UCSD-AML1 (cell line): ENCODE measurements at regions not wholly inside any gene's neighbourhood (a gene's known extent, or its start where the extent isn't known, plus 50 kb on each side); places are given as distances from the start of the nearest gene placed in this dataset.
A peak's percentile ranks its signal among the peaks of the same experiment; 100 is the strongest.

Experiments used
- DNase-seq: peaks from one replicate; lab custom pipeline; 2025; ENCODE audit not compliant: unreplicated experiment; lab: John Stamatoyannopoulos, UW

DNA sequence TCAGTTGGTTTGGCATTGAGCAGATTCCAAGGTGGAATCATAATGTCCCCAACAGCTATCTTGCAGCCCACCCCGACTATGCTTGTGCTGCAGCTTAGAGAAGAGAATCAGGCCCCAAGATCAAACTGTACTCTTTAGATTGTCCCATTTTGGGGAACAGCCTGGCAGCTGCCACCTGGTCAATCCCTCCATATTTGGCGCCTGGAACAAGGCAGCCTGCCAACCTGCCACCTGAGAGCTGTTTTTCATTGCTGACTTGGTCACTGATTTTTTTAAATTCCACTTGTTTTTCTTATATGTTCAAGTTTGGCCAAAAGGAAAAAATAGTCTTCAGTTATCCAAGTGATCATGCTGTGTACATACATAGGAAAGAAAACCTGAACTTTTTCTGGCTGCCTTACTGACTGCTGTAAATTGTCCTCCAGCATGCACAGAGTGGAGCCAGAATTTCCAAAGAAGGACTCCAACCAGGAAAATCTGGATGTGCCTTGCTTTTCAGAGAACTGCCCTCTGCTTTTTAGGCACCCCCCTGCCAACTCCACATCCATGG is 504.2 kb downstream of the ENC1 start:
- DNase-seq, result no peak

DNA sequence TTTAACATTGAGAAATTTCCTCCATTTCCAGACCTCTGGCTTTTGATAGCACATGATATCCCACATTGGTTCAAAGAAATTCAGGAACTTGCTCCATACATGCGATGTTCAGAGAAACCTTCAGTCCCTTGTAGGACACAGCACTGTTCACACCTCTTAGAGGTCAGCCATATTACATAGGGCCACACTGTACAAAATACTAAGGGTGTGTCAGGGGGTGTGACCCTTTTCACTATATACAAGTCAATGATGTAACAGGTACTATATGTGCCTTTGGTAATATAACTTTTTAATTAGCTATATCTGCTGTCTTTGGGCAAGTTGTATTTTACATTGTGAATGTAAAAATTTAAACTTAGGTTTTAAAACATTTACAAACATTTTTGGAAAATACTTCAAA is 505.5 kb downstream of the ENC1 start:
- no peak for DNase-seq

DNA sequence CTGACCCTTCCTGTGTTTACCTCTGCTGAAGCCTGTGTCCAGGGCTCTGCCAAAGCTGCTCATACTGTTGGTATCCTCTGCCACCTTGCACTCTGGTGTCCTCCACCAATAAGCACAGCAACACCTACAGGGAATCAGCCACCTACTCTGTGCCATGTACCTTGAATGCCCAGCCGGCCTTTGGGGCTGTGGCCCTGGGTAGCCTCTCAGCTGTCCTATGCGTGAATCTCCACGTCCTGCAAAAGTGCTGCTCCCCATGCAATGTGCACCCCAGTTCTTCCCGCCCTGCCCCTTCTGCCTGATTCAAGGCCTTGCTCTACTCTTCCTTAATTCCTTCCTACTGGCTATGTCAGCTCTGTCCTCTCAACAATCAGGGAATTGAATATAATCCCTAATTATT is 506.5 kb downstream of the ARHGEF28 start:
- DNase-seq, result no peak

DNA sequence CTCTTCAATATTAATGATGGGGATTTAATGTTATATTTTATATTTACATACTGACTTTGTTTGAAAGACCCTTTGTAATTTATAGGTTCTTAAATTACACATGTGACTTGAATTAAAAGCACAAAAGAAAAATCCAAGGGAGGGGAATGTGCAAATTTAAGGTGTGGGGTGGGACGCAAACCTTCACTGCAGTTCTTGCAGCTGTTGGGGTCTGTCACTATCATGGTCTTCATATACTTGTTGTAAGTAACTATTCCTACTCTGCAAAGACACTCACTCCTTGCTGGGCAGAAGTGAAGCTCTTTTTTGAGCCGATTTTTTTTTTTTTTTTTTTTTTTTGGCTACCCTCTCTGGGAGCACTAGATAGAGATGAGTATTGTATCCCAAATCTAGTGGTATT is 505.3 kb downstream of the ARHGEF28 start:
- no peak for DNase-seq

DNA sequence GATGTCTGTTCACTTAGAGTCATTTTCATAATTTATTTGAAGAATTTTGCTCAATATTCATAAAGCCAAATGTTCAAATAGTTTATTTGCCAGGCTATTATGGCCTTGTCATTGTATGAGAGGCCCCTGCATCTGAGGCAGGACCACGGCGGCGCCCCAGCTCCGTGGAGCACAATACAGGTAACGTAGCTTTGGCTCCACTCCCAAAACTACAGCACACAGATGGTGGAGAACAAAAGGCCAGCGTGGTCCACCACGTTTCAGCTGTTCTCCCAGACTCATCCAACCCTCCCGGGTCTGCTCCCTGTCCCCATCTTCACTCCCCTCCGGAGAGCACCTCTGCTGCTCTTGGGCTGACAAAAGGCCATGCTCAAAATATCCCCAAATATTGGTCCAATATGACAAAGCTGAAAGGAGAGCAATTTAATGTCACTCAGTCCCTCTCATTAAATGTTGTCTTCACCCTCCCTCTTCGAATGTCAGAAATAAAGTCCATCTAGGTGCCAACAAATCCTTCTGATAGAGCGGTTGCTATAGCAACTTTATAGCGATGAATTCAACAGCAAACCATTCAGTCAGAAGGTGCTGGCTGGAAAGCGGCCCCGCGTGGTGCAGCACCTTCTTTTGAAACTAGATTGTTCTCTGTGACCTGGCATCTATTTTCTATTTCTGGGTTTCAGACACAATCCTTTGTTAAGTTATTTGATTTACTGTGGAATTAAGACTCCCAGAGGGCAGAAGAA is 504.3 kb downstream of the ARHGEF28 start:
- DNase-seq, result no peak

DNA sequence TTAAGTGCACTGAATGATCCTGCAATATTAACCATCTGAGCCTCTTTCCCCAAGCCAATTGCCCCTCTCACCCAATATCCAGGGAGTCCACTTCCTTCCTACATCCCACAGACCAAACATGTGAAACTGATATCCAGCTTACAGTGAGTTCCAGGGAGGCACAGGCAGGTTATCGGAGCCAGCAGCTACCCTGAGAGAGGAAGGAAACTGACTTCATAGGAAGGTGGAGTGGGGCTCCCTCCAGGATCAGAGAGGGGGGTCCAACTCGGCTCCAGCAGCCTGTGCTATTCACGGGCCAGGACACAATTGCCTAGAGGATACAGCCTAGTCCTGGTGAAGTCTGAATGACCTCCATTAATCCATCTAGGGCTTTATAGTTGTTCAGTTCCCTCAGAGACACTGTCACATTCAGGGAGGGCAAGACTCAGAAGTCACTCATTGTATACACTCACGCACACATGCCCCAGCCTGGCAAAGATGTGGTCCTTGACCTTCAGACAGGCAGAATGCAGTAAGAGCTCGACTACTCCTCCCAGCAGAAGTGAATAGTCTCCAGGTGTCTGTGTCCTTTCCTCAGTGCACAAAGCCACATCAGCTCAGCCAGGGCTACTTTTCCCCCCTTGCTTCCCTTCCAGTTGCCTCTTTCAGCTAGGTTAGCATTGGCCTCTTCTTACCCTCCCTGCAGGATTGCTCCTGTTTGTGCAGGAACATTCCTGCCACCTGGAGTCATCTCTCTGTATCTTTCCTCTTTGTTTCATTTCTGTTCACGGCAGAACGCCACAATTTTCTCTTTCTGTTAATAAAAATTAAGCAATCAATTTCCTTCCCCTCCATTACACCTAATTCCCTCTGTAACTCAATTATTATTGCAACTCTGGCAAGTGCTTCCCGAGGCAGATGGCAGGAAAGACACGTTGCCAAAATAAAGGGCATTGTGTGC is 501.7 kb downstream of the ARHGEF28 start:
- peak; percentile 47 for DNase-seq

DNA sequence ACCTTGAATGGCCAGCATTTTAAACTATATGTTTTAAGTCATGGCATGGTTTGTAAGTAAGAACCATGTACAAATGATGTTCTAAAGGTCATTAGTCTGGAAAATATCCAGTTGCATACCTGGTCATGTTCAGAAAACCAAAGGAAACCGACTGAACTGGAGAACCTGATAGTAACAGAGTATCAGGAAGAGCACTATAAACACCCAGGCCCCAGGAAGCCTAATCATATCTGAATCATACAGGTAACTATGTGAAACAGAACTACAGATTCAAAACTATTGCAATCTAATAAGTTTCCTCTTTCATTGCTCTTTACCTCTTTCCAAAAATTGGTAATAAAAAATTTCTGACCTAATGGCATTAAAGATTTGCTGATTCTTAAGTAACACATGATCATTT is 500.3 kb downstream of the ARHGEF28 start:
- DNase-seq, result no peak

DNA sequence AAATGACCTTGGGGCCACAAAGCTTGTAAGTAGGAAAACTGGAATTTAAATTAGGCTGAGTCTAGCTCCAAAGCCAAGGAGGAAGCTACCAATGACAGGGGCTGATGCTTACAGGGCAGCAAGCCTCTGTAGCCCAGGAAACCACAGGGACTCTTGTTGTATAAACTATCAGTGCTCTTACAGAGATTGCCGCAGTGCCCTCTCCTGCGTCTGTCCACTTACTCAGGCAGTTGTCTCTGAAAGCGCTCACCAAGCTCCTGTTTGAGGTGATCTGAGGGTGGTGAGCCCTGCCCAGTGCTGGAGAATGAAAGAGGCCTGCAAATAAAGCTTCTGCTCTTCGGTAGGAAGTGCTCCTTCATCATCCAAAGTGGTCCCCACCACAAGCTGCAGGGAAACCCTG is 498.8 kb downstream of the ARHGEF28 start:
- no peak for DNase-seq

DNA sequence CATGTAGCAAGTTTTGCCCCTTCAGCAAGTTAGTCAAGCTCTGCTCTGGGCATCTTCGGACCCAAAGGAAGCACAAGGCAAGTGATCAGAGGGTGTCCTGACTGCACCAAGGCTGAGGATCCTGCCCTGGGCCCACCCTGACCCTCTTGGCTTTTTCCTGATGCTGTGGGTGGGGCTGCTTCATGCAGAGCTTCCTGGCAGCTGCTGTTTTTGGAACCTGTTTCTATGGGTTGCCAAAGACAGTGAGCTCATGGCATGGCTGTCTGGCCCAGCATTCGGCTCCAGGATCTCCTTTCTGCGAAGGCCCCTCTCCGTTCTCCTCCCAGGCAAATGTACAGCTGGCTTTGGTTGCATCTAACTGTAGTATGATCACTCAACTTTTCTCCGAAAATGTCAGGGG is 497.9 kb downstream of the ARHGEF28 start:
- no peak for DNase-seq

DNA sequence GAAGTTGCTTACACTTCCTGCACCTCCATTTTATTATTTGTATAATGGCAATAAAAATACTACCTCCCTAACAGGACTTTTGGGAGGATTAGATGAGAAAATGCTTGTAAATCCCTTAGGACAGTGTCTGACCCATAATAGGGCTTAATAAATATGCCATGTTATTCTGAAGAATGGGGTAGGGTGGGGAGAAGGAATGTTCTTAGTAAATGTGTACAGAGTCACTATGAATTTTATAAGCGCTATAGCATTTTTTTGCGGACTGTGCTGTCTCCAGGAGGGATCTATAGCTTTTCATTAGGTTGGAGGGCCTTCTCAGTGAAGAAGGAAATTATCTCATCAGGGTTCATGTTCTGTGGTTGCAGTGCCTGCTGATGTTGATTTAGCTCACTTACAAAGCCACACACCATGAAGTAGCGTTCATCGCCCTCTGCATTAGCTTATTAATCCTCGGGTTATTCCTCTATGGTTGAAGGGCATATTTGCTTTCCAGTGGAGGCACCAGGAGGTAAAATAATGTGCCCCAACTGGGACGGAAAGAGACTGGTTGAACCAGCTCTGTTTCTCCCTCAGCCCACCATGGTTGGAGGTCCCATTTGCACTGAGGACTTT is 497.1 kb downstream of the ARHGEF28 start:
- no peak for DNase-seq

DNA sequence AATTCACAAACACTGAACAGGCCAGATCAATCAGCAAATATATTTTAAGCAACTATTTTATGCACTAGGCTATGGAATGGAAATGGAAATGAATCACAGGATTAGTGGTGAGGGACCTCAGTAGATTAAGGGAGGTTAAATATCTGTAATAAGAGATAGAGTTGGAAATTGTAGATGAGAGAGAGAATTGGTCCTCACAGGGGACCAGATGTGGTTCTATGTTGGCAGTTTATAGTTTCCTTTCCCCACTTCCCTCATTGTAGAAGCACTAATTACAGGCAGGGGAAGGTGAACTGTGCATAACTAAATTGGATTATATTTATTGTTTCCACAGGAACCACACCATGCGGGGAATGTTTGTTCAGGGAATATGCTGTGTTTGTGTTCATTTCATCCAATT is 496.2 kb downstream of the ARHGEF28 start:
- no peak for DNase-seq

DNA sequence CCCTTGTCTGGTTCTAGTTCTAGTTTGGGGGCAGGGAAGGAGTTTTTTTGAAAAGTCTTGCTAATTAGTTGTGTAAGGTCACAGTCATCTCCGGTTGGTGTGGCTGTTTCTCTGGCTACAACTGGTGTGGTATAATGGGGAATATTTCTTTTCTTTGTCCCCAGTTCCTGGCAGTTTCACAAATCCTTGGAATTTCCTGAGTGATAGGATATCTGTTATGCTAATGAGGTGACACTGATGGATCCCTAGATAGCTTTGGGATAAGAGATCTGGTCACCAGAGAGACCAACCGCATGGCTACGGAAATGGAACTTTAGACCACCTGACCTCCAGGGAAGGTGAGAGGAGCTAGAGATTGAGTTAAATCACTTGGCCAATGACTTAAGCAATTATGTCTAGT is 494.6 kb downstream of the ARHGEF28 start:
- DNase-seq, result no peak

DNA sequence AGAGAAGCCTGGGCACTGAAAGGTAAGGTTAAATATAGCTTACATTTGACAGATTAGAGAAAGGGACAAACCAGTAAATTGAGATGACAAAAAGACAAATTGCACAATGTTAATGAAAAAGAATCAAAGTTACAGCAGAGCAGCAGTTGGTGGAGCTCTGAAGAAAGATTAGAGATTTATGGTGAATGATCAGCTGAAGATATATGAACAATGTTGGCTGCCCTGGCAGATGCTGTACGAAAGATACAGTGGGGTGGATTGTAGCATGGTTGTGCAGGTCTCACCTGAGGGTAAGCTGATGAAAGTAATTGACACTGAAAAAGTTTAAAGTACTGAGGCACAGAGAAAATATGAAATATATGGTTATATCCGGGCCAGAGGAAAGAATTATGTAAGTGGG is 492.1 kb downstream of the ARHGEF28 start:
- no peak for DNase-seq

DNA sequence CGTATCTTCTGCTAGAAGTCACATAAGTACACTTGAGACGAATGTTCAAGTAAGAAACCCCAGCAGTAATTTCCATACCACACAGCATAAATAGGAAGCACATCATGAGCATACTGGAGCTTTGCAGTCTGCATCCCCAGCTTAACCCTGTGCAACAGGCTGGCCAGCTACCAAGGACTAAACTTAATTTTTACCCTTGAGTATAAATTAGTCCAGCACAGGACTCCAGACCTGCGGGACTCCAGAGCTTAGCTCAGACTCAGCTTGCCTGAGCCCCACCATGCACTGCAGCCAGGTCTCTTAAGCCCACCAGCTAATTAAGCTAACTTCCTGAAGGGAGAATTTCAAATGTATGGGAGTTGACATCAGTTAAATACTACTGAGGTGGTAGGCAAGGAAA is 491.0 kb downstream of the ARHGEF28 start:
- no peak for DNase-seq

DNA sequence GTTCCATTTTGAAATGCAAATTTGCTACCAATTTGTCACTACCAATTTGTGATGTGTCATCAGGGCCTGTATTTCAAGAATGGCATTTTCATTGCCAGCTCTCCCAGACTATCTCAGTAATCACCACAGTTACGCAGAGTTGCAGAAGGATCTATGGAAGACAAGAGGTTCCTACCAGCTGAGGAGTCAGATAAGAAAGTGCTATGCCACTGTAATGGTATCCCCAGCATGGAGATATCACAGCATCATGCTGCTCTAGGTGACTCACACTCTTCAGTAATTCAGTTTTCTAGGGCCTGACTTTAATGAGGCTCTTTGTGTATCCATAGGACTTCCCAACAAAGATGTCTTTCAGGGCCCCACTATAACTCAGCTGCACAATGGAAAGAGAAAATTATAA is 490.3 kb downstream of the ARHGEF28 start:
- DNase-seq, result no peak

DNA sequence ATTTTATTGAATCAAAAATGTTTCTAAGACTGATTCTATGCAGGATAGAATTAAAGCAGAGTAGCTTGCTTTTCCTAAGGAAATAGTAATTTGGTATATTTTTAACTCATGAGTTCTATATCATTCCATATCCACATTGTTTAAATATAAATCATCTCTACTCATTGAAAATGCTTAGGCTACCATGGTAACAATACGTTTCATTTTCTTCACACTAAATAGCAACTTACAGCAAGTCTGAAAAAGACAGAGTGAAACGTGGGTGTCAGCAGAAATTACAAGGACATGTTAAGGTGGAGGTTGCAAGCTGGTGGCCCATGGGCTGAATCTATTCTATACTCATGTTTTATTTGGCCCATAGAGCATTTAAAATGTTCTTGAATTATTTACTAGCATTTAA is 487.9 kb downstream of the ARHGEF28 start:
- no peak for DNase-seq

DNA sequence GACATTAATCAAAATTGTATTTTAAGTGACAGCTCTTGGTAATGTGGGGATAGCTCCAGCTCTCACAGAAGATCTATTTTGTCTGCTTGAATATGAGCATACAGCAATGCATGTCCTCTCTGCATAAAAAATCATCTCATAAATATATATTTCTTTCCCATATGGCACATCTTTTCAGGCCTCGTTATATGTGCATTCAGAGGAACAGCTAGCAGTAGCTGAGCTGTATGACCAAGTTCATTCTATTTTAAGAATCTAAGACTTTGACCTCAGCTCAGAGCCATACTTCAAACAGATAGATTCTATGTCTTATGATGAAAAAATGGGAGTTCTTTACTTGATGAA is 487.2 kb downstream of the ARHGEF28 start:
- no peak for DNase-seq

DNA sequence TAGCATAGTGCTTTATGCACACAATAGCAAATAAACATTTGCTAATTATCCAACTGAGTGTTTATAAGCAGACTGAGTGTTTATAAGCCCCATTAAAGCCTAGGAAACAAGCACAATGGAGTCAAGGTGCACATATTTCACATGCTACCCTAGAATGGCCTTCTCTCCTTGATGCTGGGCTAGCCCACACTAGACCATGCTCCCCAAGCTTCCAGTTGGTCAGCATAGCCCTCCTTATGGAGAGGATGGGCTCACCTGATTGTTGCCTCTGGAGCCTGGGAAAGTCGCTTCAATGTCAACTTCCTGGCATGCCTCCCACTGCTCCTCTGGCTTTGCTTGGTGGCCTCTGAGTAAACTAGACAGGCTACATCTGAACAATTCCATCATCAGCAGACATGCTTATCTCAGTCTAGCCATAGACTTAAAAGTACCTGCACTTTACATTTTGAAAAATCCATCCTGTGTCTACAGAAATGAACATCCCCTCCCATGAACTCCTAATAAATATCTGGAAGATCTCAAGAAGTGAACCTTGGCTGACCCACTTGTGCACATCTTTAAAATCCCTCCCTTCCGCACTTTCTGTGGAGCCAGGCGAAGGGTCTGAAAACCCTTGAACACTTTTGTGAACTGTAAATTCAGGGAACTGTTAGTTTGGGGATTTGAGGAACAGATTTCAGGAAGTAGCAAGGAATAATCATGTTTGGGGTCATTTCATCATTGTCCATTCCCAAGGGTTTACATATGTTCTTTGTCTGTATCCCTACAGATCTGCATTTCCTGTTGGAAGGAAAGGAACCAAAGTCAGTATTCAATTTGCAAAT is 486.6 kb downstream of the ARHGEF28 start:
- no peak for DNase-seq

DNA sequence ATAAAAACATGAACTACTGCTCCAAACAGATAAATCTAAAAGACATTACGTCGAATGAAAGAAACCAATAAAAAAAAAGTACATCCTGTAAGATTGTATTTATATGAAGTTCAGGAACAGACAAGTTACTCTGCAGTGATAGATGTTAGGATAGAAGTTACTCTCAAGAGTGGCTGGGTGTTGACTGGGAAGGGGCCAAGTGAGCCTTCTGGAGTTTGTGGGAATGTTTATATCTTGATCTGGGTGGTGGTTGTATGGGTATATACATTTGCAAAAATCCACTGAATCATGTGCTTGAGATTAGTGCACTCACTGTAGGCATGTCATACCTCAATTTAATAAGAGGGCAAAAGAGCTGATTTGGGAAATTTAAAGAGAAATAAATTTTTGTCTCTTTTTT is 485.8 kb downstream of the ARHGEF28 start:
- no peak for DNase-seq

DNA sequence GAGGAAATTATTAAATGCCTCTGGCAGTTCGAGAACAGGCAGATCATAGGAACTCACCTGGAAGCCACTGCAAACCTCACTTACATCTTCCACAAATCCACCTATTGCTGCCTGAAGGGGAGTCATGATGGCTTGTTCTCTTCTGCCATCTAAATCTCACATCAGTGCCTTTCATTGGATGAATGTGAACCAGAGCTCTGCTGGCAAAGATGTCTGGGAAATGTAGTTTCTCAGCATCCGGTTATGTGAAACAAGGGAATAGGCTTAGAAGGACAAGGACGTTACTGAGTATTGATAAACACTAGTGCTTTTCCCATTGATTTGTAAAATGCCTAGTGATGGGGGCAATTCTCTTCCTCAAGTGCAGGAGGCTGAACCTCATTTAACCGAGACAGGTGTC is 483.3 kb downstream of the ARHGEF28 start:
- DNase-seq, result no peak

DNA sequence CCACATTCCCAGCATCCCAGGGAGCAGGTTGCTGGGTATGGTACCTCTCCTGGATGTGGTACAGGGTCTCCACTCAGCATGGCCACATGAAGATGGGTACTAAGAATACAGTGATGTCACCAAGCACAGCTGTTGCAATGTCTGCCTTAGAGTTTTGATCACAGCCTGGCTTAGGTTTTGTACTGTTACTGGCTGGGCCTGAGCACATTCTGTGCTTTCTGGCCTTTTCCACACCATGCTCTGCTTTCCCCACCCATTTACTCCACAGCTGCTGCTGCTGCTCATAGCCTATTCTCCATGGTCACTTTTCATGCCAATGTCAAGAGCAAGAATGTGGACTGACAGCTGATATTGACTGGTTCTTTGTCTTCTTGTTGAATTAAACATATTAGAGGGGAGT is 481.9 kb downstream of the ARHGEF28 start:
- no peak for DNase-seq
